ENCODE measurements at regions not wholly inside any gene's neighbourhood (a gene's known extent, or its start where the extent isn't known, plus 50 kb on each side); places are given as distances from the start of the nearest gene placed in this dataset.
A peak's percentile ranks its signal among the peaks of the same experiment; 100 is the strongest.

- TF ChIP-seq ZBTB2 (CRISPR knock-in tag; IDR thresholded peaks at IDR 0.05; ENCODE audit: low read depth), result no peak
- TF ChIP-seq CTCF (CRISPR knock-in tag; IDR thresholded peaks at IDR 0.05), result 0 out of 2 replicates have a peak, but pooled peaks have one; percentile 34
- no peak for TF ChIP-seq TRIM22 (IDR thresholded peaks at IDR 0.05)
- peak; percentile 96 for TF ChIP-seq ZNF605 (CRISPR knock-in tag; IDR thresholded peaks at IDR 0.05)
These were observed 179.1 kb upstream of the SMIM23 start (continued) for GRCh38 chr5:171606414-171607024.

- in situ Hi-C loops (cut with HindIII; ENCODE audit: extremely low pct_ligation_motif_present, low pct_unique_long_range_greater_than_20kb), result no loop called here
- POLR2A ChIA-PET, result no interaction called here
- Histone ChIP-seq H3K79me2 (ENCODE audit: insufficient read depth, low read length) (no peaks in the 10 kb centered on the region), H3K9me3 (ENCODE audit: low read length) (peaks cover 7% of the 10 kb centered on the region; the same call in 1 of the 2 replicates), H3K4me3 (replicated peaks in 1 of 3; ENCODE audit: insufficient read depth in 1 of 3, low read depth in 2 of 3, low read length in 3 of 3) (no peak overlapping the region), H3K27me3 (ENCODE audit: control insufficient read depth in 1 of 2, insufficient read depth in 2 of 2, low read length in 2 of 2) (peaks cover 1 to 3% of the 10 kb centered on the region in 2 experiments; a peak in 1 of 5 replicates), H3K9ac (ENCODE audit: insufficient read depth, low read depth, low read length) (no peak overlapping the region), H3K4me1 (ENCODE audit: insufficient read depth, low read length) (no peaks in the 10 kb centered on the region), H3K36me3 (replicated peaks in 1 of 2; ENCODE audit: control insufficient read depth in 1 of 2, insufficient read depth in 2 of 2, low read length in 2 of 2) (no peaks in the 10 kb centered on the region), H3K4me2 (ENCODE audit: low read depth, low read length) (no peak overlapping the region), H4K20me1 (ENCODE audit: insufficient read depth, low read length) (no peaks in the 10 kb centered on the region), H2AFZ (ENCODE audit: low read length) (no peak overlapping the region), H3K27ac (ENCODE audit: extremely low read length, insufficient read depth, low read length) (no peak overlapping the region)
- DNase-seq (ENCODE audit: low spot score) (no peak), ATAC-seq (no peak), FAIRE-seq (no peak)
- intact Hi-C loops (cut with micrococcal nuclease; ENCODE audit: unreplicated experiment), result no loop called here
- 11% methylated on average over 2 of the region's 2 CpGs for WGBS (ENCODE audit: low lambda C conversion rate)
- BruUV-seq (replicated peaks), result no TSS peak
- CTCF ChIA-PET (ENCODE audit: low intra/inter-chr PET ratio, low total read pairs), result no interaction called here
- TF ChIP-seq TBX2 (CRISPR knock-in tag; IDR thresholded peaks at IDR 0.05; ENCODE audit: borderline replicate concordance), result no peak
- TF ChIP-seq, protein P1, sequence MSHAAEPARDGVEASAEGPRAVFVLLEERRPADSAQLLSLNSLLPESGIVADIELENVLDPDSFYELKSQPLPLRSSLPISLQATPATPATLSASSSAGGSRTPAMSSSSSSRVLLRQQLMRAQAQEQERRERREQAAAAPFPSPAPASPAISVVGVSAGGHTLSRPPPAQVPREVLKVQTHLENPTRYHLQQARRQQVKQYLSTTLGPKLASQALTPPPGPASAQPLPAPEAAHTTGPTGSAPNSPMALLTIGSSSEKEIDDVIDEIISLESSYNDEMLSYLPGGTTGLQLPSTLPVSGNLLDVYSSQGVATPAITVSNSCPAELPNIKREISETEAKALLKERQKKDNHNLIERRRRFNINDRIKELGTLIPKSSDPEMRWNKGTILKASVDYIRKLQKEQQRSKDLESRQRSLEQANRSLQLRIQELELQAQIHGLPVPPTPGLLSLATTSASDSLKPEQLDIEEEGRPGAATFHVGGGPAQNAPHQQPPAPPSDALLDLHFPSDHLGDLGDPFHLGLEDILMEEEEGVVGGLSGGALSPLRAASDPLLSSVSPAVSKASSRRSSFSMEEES (CRISPR knock-in tag; IDR thresholded peaks at IDR 0.05), result no peak
- TF ChIP-seq ATF1 (CRISPR knock-in tag; IDR thresholded peaks at IDR 0.05), result no peak
- no peak for TF ChIP-seq HMGXB3 (CRISPR knock-in tag; IDR thresholded peaks at IDR 0.05; ENCODE audit: borderline replicate concordance)
- TF ChIP-seq ZFP90 (CRISPR knock-in tag; IDR thresholded peaks at IDR 0.05; ENCODE audit: borderline replicate concordance), result no peak
- no peak for TF ChIP-seq ZFP36L2 (CRISPR knock-in tag; IDR thresholded peaks at IDR 0.05)
- TF ChIP-seq MTA3 (CRISPR knock-in tag; IDR thresholded peaks at IDR 0.05), result no peak
These were observed 177.8 kb upstream of the SMIM23 start for GRCh38 chr5:171607863-171608262.

All from HepG2 (cell line).